Hepatocyte (in vitro differentiated cells): ENCODE measurements at regions not wholly inside any gene's neighbourhood (a gene's known extent, or its start where the extent isn't known, plus 50 kb on each side); places are given as distances from the start of the nearest gene placed in this dataset.
"Not testable (repeated sequence)": the region's sequence is repeated elsewhere in the genome, so short reads cannot be mapped to it uniquely, and the experiment has no call there.

Experiments used
- DNase-seq: peaks from one replicate; pipeline ENCODE4 v3.0.0-alpha.2; 2016; ENCODE audit warnings: low spot score
- H2AFZ ChIP-seq: fragments of 200-600 bp; sonication (generic); 2 replicates; pipeline ENCODE4 v1.6.0; 2016; ENCODE audit warnings: antibody characterized with exemption, mild to moderate bottlenecking
- H3K27ac ChIP-seq: fragments of 200-600 bp; sonication (generic); 2 replicates; pipeline ENCODE4 v1.5.1; 2016; ENCODE audit warnings: mild to moderate bottlenecking
- H3K27me3 ChIP-seq: fragments of 200-600 bp; sonication (generic); 2 replicates; pipeline ENCODE4 v1.6.1; 2016
- H3K36me3 ChIP-seq: fragments of 200-600 bp; sonication (generic); replicated peaks from 2 replicates; pipeline ENCODE4 v1.5.1; 2016; ENCODE audit warnings: low read depth; ENCODE audit not compliant: insufficient read depth
- H3K4me1 ChIP-seq: fragments of 200-600 bp; sonication (generic); 2 replicates; pipeline ENCODE4 v1.5.1; 2016; ENCODE audit warnings: mild to moderate bottlenecking, moderate library complexity; ENCODE audit not compliant: insufficient read depth
- H3K4me2 ChIP-seq: fragments of 200-600 bp; sonication (generic); 2 replicates; pipeline ENCODE4 v1.6.0; 2016
- H3K4me3 ChIP-seq: fragments of 200-600 bp; sonication (generic); 2 replicates; pipeline ENCODE4 v1.5.1; 2016; ENCODE audit warnings: mild to moderate bottlenecking
- H3K79me2 ChIP-seq: fragments of 200-600 bp; sonication (generic); 2 replicates; pipeline ENCODE4 v1.6.0; 2017; ENCODE audit warnings: mild to moderate bottlenecking
- H3K9me2 ChIP-seq: fragments of 200-600 bp; sonication (generic); replicated peaks from 2 replicates; pipeline ENCODE4 v1.6.0; 2017; ENCODE audit warnings: mild to moderate bottlenecking; ENCODE audit not compliant: insufficient read depth
- H3K9me3 ChIP-seq: fragments of 200-600 bp; sonication (generic); 2 replicates; pipeline ENCODE4 v1.5.1; 2016; ENCODE audit warnings: low read depth, mild to moderate bottlenecking
- H4K20me1 ChIP-seq: fragments of 200-600 bp; sonication (generic); 2 replicates; pipeline ENCODE4 v1.6.0; 2016; ENCODE audit warnings: mild to moderate bottlenecking; ENCODE audit not compliant: insufficient read depth, poor library complexity, severe bottlenecking
- EZH2 ChIP-seq: fragments of 200-600 bp; sonication (generic); IDR thresholded peaks from 2 replicates; pipeline ENCODE4 v1.6.1; 2016; ENCODE audit warnings: antibody characterized with exemption, mild to moderate bottlenecking, borderline replicate concordance
- EZH2phosphoT487 ChIP-seq: fragments of 200-600 bp; sonication (generic); IDR thresholded peaks from one replicate; pipeline ENCODE4 v1.6.1; 2018; ENCODE audit warnings: antibody characterized with exemption, mild to moderate bottlenecking, low read depth, moderate library complexity; ENCODE audit not compliant: unreplicated experiment, severe bottlenecking
- WGBS: methylation state at CpG from one replicate; pipeline ENCODE4 v1.1.6; 2016; ENCODE audit warnings: low lambda C conversion rate; ENCODE audit errors: missing lambda C conversion rate; 5-methylcytosine and 5-hydroxymethylcytosine counted together
- TF ChIP-seq, protein P1 (sequence below): fragments of 200-600 bp; sonication (generic); IDR thresholded peaks from 2 replicates; pipeline ENCODE4 v1.5.1; 2016; ENCODE audit warnings: antibody characterized with exemption, mild to moderate bottlenecking; ENCODE audit not compliant: poor library complexity

DNA sequence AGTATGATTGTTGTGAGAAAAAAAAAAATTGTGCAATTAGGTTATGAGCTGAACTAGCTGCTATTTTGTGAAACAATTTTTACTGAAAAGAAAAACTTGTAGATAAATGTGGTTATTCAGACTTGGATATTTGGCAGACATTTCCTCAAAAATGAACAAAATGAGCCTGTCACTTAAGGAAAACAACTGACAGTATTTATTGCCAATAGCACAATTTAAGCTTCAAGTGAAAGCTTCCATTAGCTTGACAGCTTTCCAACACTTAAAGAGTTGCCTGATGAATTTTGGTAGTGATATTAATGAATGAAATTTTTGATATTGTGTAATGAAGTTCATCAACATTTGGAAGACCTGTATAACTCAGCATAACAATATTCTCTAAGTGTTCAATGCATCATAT is 116.1 kb upstream of the RGS1 start:
- Histone ChIP-seq H3K79me2 (no peaks in the 10 kb centered on the region), H3K4me2 (no peak overlapping the region), H3K4me1 (no peaks in the 10 kb centered on the region), H2AFZ (no peak overlapping the region), H3K27me3 (no peaks in the 10 kb centered on the region), H3K9me2 (no peaks in the 10 kb centered on the region), H3K9me3 (no peaks in the 10 kb centered on the region), H3K4me3 (no peak overlapping the region), H3K27ac (no peak overlapping the region), H4K20me1 (no peaks in the 10 kb centered on the region), H3K36me3 (no peaks in the 10 kb centered on the region)
- TF ChIP-seq EZH2phosphoT487 (no peak), EZH2 (no peak)
- TF ChIP-seq, protein P1, sequence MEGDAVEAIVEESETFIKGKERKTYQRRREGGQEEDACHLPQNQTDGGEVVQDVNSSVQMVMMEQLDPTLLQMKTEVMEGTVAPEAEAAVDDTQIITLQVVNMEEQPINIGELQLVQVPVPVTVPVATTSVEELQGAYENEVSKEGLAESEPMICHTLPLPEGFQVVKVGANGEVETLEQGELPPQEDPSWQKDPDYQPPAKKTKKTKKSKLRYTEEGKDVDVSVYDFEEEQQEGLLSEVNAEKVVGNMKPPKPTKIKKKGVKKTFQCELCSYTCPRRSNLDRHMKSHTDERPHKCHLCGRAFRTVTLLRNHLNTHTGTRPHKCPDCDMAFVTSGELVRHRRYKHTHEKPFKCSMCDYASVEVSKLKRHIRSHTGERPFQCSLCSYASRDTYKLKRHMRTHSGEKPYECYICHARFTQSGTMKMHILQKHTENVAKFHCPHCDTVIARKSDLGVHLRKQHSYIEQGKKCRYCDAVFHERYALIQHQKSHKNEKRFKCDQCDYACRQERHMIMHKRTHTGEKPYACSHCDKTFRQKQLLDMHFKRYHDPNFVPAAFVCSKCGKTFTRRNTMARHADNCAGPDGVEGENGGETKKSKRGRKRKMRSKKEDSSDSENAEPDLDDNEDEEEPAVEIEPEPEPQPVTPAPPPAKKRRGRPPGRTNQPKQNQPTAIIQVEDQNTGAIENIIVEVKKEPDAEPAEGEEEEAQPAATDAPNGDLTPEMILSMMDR = no peak
- no peak for DNase-seq

GRCh38 chr1:192461684-192462083 is 113.9 kb upstream of the RGS1 start:
- Histone ChIP-seq H4K20me1 (no peaks in the 10 kb centered on the region), H3K27me3 (no peaks in the 10 kb centered on the region), H3K4me1 (no peaks in the 10 kb centered on the region), H3K36me3 (no peaks in the 10 kb centered on the region), H2AFZ (no peak overlapping the region), H3K9me2 (no peaks in the 10 kb centered on the region), H3K79me2 (no peaks in the 10 kb centered on the region), H3K9me3 (no peaks in the 10 kb centered on the region), H3K27ac (no peak overlapping the region), H3K4me3 (no peak overlapping the region), H3K4me2 (no peak overlapping the region)
- TF ChIP-seq EZH2phosphoT487 = no peak
- TF ChIP-seq EZH2 = no peak
- TF ChIP-seq, protein P1 = no peak
- DNase-seq = no peak
- WGBS = 89% methylated on average over 4 of the region's 4 CpGs

GRCh38 chr1:192462616-192463015 is 113.0 kb upstream of the RGS1 start:
- Histone ChIP-seq H3K4me1 (no peaks in the 10 kb centered on the region), H3K9me3 (no peaks in the 10 kb centered on the region), H3K27me3 (no peaks in the 10 kb centered on the region), H3K36me3 (no peaks in the 10 kb centered on the region), H4K20me1 (no peaks in the 10 kb centered on the region), H3K4me3 (no peak overlapping the region), H3K27ac (no peak overlapping the region), H3K79me2 (no peaks in the 10 kb centered on the region), H2AFZ (no peak overlapping the region), H3K4me2 (no peak overlapping the region), H3K9me2 (no peaks in the 10 kb centered on the region)
- WGBS = 81% methylated on average over 3 of the region's 3 CpGs
- DNase-seq = no peak
- TF ChIP-seq, protein P1 = no peak
- TF ChIP-seq EZH2 (no peak), EZH2phosphoT487 (no peak)

DNA sequence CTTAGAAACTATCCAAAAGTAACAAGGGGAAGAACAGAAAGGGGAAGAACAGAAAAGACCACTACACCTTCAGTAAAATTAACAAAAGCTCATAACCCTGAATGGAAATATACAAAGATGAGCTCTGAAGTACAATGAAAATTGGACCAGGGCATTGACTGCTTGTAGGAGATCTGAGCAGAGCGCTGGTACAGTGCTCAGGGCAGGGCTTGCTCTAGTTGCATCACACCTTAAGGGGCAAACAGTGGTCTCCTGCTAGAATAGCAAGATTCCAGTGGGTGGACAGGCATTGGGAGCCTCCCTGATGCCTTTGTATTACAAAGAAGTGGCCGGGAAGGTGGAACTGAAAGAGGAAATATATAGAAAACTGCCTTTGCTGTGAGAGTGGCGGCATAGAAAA is 111.9 kb upstream of the RGS1 start:
- H3K9me2 ChIP-seq = no peaks in the 10 kb centered on the region
- DNase-seq = no peak
- TF ChIP-seq, protein P1 = no peak
- TF ChIP-seq EZH2 = no peak
- no peak for TF ChIP-seq EZH2phosphoT487
- no peak overlapping the region for H3K4me3 ChIP-seq
- 87% methylated on average over 3 of the region's 3 CpGs for WGBS
- H3K79me2 ChIP-seq = no peaks in the 10 kb centered on the region
- H3K27ac ChIP-seq = no peak overlapping the region
- H4K20me1 ChIP-seq = no peaks in the 10 kb centered on the region
- H3K27me3 ChIP-seq = no peaks in the 10 kb centered on the region
- no peaks in the 10 kb centered on the region for H3K4me1 ChIP-seq
- H2AFZ ChIP-seq = no peak overlapping the region
- no peak overlapping the region for H3K4me2 ChIP-seq
- H3K9me3 ChIP-seq = no peaks in the 10 kb centered on the region
- H3K36me3 ChIP-seq = no peaks in the 10 kb centered on the region

DNA sequence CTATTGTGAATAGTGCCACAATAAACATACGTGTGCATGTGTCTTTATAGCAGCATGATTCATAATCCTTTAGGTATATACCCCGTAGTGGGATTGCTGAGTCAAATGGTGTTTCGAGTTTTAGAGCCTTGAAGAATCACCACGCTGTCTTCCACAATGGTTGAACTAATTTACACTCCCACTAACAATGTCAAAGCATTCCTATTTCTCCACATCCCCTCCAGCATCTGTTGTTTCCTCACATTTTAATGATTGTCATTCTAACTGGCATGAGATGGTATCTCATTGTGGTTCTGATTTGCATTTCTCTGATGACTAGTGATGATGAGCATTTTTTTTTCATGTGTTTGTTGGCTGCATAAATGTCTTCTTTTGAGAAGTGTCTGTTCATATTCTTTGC is 110.4 kb upstream of the RGS1 start:
- DNase-seq = not testable (repeated sequence)

More for the DNA sequence above, 110.4 kb upstream of the RGS1 start:
- H3K79me2 ChIP-seq, H3K27ac ChIP-seq, H3K4me3 ChIP-seq, H3K9me2 ChIP-seq, H3K9me3 ChIP-seq, H4K20me1 ChIP-seq, H3K36me3 ChIP-seq, H3K4me1 ChIP-seq, H3K27me3 ChIP-seq, H3K4me2 ChIP-seq, H2AFZ ChIP-seq: not testable (repeated sequence)
- WGBS = 93% methylated on average over 4 of the region's 4 CpGs
